ENCODE measurements at regions not wholly inside any gene's neighbourhood (a gene's known extent, or its start where the extent isn't known, plus 50 kb on each side); places are given as distances from the start of the nearest gene placed in this dataset.

DNA sequence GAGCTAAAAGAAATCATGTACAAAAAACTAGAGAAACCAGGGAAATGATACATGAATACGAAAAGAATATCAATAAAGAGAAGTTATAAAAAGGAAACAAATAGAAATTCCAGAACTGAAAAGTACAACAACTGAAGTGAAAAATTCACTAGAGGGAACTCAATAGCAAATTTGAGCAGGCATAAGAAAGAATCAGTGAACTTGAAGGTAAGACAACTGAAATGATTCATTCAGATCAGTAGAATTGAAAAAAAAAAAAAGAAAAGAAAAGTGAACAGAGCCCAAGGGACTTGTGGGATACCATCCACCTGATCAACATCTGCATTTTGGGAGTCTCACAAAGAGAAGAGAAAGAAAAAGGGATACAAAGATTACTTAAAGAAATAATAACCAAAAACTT lies 78.3 kb downstream of the HHEX start:
- TF ChIP-seq, protein P1, sequence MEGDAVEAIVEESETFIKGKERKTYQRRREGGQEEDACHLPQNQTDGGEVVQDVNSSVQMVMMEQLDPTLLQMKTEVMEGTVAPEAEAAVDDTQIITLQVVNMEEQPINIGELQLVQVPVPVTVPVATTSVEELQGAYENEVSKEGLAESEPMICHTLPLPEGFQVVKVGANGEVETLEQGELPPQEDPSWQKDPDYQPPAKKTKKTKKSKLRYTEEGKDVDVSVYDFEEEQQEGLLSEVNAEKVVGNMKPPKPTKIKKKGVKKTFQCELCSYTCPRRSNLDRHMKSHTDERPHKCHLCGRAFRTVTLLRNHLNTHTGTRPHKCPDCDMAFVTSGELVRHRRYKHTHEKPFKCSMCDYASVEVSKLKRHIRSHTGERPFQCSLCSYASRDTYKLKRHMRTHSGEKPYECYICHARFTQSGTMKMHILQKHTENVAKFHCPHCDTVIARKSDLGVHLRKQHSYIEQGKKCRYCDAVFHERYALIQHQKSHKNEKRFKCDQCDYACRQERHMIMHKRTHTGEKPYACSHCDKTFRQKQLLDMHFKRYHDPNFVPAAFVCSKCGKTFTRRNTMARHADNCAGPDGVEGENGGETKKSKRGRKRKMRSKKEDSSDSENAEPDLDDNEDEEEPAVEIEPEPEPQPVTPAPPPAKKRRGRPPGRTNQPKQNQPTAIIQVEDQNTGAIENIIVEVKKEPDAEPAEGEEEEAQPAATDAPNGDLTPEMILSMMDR (IDR thresholded peaks at IDR 0.05), result no peak
- DNase-seq (ENCODE audit: extremely low spot score, unreplicated experiment), result no peak
- Mint-ChIP-seq H3K27me3 (ENCODE audit: unreplicated experiment) (peaks cover 35% of the 10 kb centered on the region), H3K4me3 (ENCODE audit: unreplicated experiment) (no peak overlapping the region), H3K4me1 (ENCODE audit: unreplicated experiment) (peaks cover 5% of the 10 kb centered on the region), H3K27ac (ENCODE audit: unreplicated experiment) (no peak overlapping the region), H3K9me3 (ENCODE audit: unreplicated experiment) (peaks cover 18% of the 10 kb centered on the region), H3K36me3 (ENCODE audit: unreplicated experiment) (peaks cover 4% of the 10 kb centered on the region)

DNA sequence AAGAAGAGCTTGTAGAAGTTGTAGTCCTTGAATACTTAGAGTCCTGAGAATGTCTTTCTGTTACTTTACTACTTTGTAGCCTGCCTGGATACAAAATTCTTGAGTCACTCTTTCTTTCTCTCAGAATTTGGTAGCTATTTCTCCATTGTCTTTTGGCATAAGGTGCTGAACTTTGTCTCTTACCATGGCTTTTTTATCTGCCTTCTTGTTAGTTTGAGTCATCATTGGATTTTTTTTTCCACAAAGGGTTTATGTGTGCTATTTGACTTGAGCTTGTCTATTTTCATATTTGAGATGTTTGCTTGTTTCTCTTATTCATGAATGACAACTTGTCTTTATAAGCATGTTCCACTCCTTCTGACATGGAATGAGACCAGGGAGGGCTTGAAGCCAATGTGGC lies 74.5 kb upstream of the EXOC6 start:
- no peak overlapping the region for H3K4me3 Mint-ChIP-seq (ENCODE audit: unreplicated experiment)
- H3K27ac Mint-ChIP-seq (ENCODE audit: unreplicated experiment), result no peak overlapping the region
- H3K36me3 Mint-ChIP-seq (ENCODE audit: unreplicated experiment), result peaks cover 2% of the 10 kb centered on the region
- H3K4me1 Mint-ChIP-seq (ENCODE audit: unreplicated experiment), result no peaks in the 10 kb centered on the region
- TF ChIP-seq, protein P1 (IDR thresholded peaks at IDR 0.05), result no peak
- DNase-seq (ENCODE audit: extremely low spot score, unreplicated experiment), result no peak
- H3K9me3 Mint-ChIP-seq (ENCODE audit: unreplicated experiment), result peaks cover 6% of the 10 kb centered on the region
- H3K27me3 Mint-ChIP-seq (ENCODE audit: unreplicated experiment), result peaks cover 63% of the 10 kb centered on the region

DNA sequence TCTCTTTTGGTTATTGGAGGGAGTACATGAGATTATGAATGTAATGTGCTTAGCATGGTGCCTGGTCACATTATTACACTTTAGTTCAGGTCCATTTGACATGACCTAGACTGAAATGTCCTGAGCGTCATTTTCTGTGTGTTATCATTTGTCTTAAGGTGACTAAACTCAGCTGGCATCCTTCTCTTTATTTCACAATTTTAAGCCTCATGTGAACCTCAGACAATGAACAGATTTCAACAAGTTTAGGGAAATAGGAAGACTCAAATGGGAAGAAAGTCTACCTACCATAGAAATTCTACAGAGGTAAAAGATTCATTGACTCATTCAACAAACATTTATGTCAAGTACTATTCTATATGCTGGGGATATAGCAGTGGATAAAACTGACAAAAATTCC lies 70.2 kb upstream of the EXOC6 start:
- TF ChIP-seq, protein P1 (IDR thresholded peaks at IDR 0.05), result no peak
- no peak for DNase-seq (ENCODE audit: extremely low spot score, unreplicated experiment)
- H3K27ac Mint-ChIP-seq (ENCODE audit: unreplicated experiment), result no peak overlapping the region
- H3K4me3 Mint-ChIP-seq (ENCODE audit: unreplicated experiment), result no peak overlapping the region
- peaks cover 57% of the 10 kb centered on the region for H3K27me3 Mint-ChIP-seq (ENCODE audit: unreplicated experiment)
- H3K36me3 Mint-ChIP-seq (ENCODE audit: unreplicated experiment), result peaks cover 2% of the 10 kb centered on the region
- no peaks in the 10 kb centered on the region for H3K4me1 Mint-ChIP-seq (ENCODE audit: unreplicated experiment)
- no peaks in the 10 kb centered on the region for H3K9me3 Mint-ChIP-seq (ENCODE audit: unreplicated experiment)

DNA sequence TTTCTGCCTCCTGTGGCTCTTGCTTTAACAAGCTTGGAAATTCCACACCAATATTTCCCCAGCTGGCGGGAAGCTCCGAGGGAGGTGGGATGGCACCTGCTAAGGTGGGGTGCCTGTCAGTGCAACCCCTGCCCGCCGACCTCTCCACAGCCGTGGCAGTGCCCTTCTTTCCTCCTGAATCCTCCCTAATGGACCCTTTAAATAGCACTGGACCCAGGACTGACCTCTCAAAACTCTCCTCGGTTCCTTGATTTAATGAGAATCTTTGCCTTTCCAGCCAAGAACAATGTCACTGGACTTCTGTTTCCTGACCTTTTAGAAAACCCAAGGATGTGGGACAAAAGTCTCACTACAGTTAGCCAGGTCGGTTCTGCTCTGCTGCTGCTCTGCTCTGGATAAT lies 63.2 kb upstream of the EXOC6 start:
- no peaks in the 10 kb centered on the region for H3K36me3 Mint-ChIP-seq (ENCODE audit: unreplicated experiment)
- H3K9me3 Mint-ChIP-seq (ENCODE audit: unreplicated experiment), result no peaks in the 10 kb centered on the region
- H3K4me1 Mint-ChIP-seq (ENCODE audit: unreplicated experiment), result no peaks in the 10 kb centered on the region
- TF ChIP-seq, protein P1 (IDR thresholded peaks at IDR 0.05), result no peak
- DNase-seq (ENCODE audit: extremely low spot score, unreplicated experiment), result no peak
- no peak overlapping the region for H3K4me3 Mint-ChIP-seq (ENCODE audit: unreplicated experiment)
- peaks cover 40% of the 10 kb centered on the region for H3K27me3 Mint-ChIP-seq (ENCODE audit: unreplicated experiment)
- H3K27ac Mint-ChIP-seq (ENCODE audit: unreplicated experiment), result no peak overlapping the region

DNA sequence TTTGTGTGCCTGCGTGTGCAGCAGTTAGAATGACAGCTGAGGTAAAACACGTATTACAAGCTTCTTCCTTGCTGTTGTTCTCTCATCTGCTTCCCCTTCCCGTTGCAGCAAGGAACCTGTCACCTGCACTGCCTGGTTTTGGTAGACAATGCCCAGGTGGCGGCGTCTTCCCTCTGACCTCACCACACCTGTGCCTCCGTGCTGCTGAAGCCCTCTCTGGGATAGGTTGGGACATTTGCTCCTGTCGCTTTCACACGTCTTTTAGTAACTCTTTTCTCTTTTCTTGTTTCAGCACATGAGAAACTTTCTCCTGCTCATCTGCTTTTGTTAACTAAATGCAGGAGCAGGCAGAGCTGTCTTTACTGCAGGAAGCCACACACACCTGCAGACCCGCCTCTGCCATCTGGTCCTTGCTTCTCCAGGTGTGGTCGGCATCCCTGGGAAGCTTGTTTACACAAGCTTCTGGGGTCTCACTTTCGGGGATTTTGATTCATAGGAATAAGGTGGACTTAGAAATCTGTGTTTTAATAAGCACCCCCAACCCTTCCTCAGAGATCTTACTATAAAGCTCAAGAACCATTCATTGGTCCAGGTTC lies 60.7 kb upstream of the EXOC6 start:
- Mint-ChIP-seq H3K4me3 (ENCODE audit: unreplicated experiment) (no peak overlapping the region), H3K9me3 (ENCODE audit: unreplicated experiment) (no peaks in the 10 kb centered on the region)
- TF ChIP-seq, protein P1 (IDR thresholded peaks at IDR 0.05), result no peak

More for the DNA sequence above, 60.7 kb upstream of the EXOC6 start:
- H3K27me3 Mint-ChIP-seq (ENCODE audit: unreplicated experiment), result peaks cover 35% of the 10 kb centered on the region
- H3K27ac Mint-ChIP-seq (ENCODE audit: unreplicated experiment), result no peak overlapping the region
- H3K36me3 Mint-ChIP-seq (ENCODE audit: unreplicated experiment), result no peaks in the 10 kb centered on the region
- H3K4me1 Mint-ChIP-seq (ENCODE audit: unreplicated experiment), result no peaks in the 10 kb centered on the region
- DNase-seq (ENCODE audit: extremely low spot score, unreplicated experiment), result no peak
